ENCODE measurements at regions not wholly inside any gene's neighbourhood (a gene's known extent, or its start where the extent isn't known, plus 50 kb on each side); places are given as distances from the start of the nearest gene placed in this dataset.

GRCh38 chr12:118874698-118875548 is 106.4 kb upstream of the SRRM4 start:
- DNase-seq = peak; percentile 10

- DNase-seq = no peak
Measured at GRCh38 chr12:118880720-118881493, 100.4 kb upstream of the SRRM4 start.

- no peak for DNase-seq
Measured at GRCh38 chr12:118884226-118884625, 97.1 kb upstream of the SRRM4 start.

GRCh38 chr12:118900993-118901392 is 80.3 kb upstream of the SRRM4 start:
- no peak for DNase-seq

- no peak for DNase-seq
Measured at GRCh38 chr12:118908811-118909210, 72.5 kb upstream of the SRRM4 start.

- DNase-seq = no peak
Measured at GRCh38 chr12:118912697-118913270, 68.6 kb upstream of the SRRM4 start.

- no peak for DNase-seq
Measured at GRCh38 chr12:118921761-118922160, 59.6 kb upstream of the SRRM4 start.

GRCh38 chr12:118922405-118922804 is 58.9 kb upstream of the SRRM4 start:
- no peak for DNase-seq

GRCh38 chr12:118925407-118925806 is 55.9 kb upstream of the SRRM4 start:
- no peak for DNase-seq

- DNase-seq = no peak
Measured at GRCh38 chr12:118925826-118926225, 55.5 kb upstream of the SRRM4 start.

Data from NCI-H2107 (cell line).